ENCODE measurements at regions not wholly inside any gene's neighbourhood (a gene's known extent, or its start where the extent isn't known, plus 50 kb on each side); places are given as distances from the start of the nearest gene placed in this dataset.

GRCh38 chr4:95644417-95644816 is 95.6 kb upstream of the UNC5C start:
- Histone ChIP-seq H3K27ac (ENCODE audit: extremely low read depth, low read depth, low read length) (no peak overlapping the region), H3K4me1 (ENCODE audit: control insufficient read depth, insufficient read depth, low read length) (no peaks in the 10 kb centered on the region; the same call in 1 of the 2 replicates), H3K4me3 (ENCODE audit: low read depth, low read length) (no peak overlapping the region), H3K9me3 (ENCODE audit: control insufficient read depth, insufficient read depth, low read depth, low read length) (no peaks in the 10 kb centered on the region), H3K36me3 (ENCODE audit: control insufficient read depth in 2 of 2, insufficient read depth in 1 of 2, low read length in 2 of 2) (no peaks in the 10 kb centered on the region)
- ChIA-PET CTCF (interaction anchor here (2.0 kb wide), 1 partner anchor 8 kb away, joined by 8 read pairs; no protein-coding TSS in a partner anchor), POLR2A (no interaction called here)
- TF ChIP-seq ZNF473 (tag by site-specific recombination; IDR thresholded peaks at IDR 0.05), result no peak

- CTCF ChIA-PET, result no interaction called here
- H3K4me1 ChIP-seq (ENCODE audit: control insufficient read depth, insufficient read depth, low read length), result no peaks in the 10 kb centered on the region; the same call in 1 of the 2 replicates
Observed at GRCh38 chr4:95643627-95644026, 94.9 kb upstream of the UNC5C start.

More at GRCh38 chr4:95643627-95644026, 94.9 kb upstream of the UNC5C start:
- no peak for TF ChIP-seq ZNF837 (tag by site-specific recombination; IDR thresholded peaks at IDR 0.05)
- TF ChIP-seq ZNF707 (tag by site-specific recombination; IDR thresholded peaks at IDR 0.05), result no peak
- TF ChIP-seq ZNF549 (tag by site-specific recombination; IDR thresholded peaks at IDR 0.05), result no peak
- no peak for TF ChIP-seq KLF10 (tag by site-specific recombination; IDR thresholded peaks at IDR 0.05)
- TF ChIP-seq ZBTB44 (tag by site-specific recombination; IDR thresholded peaks at IDR 0.05), result no peak
- TF ChIP-seq ZNF280C (tag by site-specific recombination; IDR thresholded peaks at IDR 0.05), result no peak
- TF ChIP-seq ZNF701 (tag by site-specific recombination; IDR thresholded peaks at IDR 0.05), result no peak
- TF ChIP-seq ZNF792 (tag by site-specific recombination; IDR thresholded peaks at IDR 0.05), result no peak
- TF ChIP-seq ZNF19 (tag by site-specific recombination; IDR thresholded peaks at IDR 0.05; ENCODE audit: low read depth), result no peak
- no peak for TF ChIP-seq ZNF132 (tag by site-specific recombination; IDR thresholded peaks at IDR 0.05; ENCODE audit: borderline replicate concordance)
- no peak for TF ChIP-seq ZSCAN5A (tag by site-specific recombination; IDR thresholded peaks at IDR 0.05)
- no peak for TF ChIP-seq KLF8 (tag by site-specific recombination; IDR thresholded peaks at IDR 0.05)
- no peak for TF ChIP-seq ZSCAN23 (tag by site-specific recombination; IDR thresholded peaks at IDR 0.05)
- no peak for TF ChIP-seq ZSCAN18 (tag by site-specific recombination; IDR thresholded peaks at IDR 0.05)
- no peak for TF ChIP-seq ZNF561 (tag by site-specific recombination; IDR thresholded peaks at IDR 0.05; ENCODE audit: borderline replicate concordance)
- no peaks in the 10 kb centered on the region for H3K36me3 ChIP-seq (ENCODE audit: control insufficient read depth in 2 of 2, insufficient read depth in 1 of 2, low read length in 2 of 2)
- POLR2A ChIA-PET, result no interaction called here
- H3K9me3 ChIP-seq (ENCODE audit: control insufficient read depth, insufficient read depth, low read depth, low read length), result no peaks in the 10 kb centered on the region
- no peak overlapping the region for H3K4me3 ChIP-seq (ENCODE audit: low read depth, low read length)
- no peak overlapping the region for H3K27ac ChIP-seq (ENCODE audit: extremely low read depth, low read depth, low read length)

Measured in HEK293 (cell line).